ENCODE measurements at regions not wholly inside any gene's neighbourhood (a gene's known extent, or its start where the extent isn't known, plus 50 kb on each side); places are given as distances from the start of the nearest gene placed in this dataset.

- TF ChIP-seq, protein P1, sequence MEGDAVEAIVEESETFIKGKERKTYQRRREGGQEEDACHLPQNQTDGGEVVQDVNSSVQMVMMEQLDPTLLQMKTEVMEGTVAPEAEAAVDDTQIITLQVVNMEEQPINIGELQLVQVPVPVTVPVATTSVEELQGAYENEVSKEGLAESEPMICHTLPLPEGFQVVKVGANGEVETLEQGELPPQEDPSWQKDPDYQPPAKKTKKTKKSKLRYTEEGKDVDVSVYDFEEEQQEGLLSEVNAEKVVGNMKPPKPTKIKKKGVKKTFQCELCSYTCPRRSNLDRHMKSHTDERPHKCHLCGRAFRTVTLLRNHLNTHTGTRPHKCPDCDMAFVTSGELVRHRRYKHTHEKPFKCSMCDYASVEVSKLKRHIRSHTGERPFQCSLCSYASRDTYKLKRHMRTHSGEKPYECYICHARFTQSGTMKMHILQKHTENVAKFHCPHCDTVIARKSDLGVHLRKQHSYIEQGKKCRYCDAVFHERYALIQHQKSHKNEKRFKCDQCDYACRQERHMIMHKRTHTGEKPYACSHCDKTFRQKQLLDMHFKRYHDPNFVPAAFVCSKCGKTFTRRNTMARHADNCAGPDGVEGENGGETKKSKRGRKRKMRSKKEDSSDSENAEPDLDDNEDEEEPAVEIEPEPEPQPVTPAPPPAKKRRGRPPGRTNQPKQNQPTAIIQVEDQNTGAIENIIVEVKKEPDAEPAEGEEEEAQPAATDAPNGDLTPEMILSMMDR (IDR thresholded peaks at IDR 0.05; ENCODE audit: insufficient read depth, low read length, poor library complexity, severe bottlenecking), result no peak
- no peak for DNase-seq (ENCODE audit: low read depth)
- H3K4me3 ChIP-seq (ENCODE audit: low read depth, low read length), result no peak overlapping the region
- H3K36me3 ChIP-seq (ENCODE audit: control insufficient read depth, insufficient read depth, low read length), result no peaks in the 10 kb centered on the region
- H3K27me3 ChIP-seq (ENCODE audit: control insufficient read depth, insufficient read depth, low read length), result no peaks in the 10 kb centered on the region
Observed at GRCh38 chr9:113748135-113748534, 128.0 kb upstream of the ZNF618 start.

DNA sequence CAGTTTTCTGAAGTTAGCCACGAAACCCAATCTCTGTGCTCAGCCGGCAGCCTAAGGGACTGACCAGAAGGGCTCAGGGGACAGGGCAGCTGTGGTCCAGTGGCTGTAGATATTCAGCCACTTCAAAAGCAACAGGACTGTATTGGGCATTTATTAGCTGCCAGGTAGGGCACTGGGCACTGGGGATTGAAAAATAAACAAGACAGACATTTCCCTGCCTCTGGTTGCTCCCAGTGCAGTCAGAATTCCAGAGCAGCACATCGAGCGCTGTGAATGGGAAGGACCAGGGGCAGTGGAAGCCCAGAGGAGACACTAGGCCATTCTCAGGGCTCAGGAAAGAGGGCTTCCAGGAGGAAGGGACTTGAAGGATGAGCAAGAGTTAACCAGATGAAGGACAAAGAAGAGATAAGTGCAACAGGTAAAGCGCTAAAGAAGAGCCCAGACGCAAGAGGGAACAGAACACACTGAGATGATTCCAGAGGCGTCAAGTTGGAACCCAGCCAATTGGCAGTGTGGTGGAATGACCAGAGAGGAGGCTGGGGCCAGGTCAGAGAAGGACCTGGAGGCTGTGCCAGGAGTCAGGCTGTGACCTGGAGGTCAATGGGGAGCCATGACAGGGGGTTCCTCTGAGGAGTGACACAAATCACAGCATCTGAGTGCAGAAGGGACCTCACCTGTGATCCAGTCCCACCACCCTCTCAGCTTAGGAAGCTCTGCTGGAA lies 122.5 kb upstream of the ZNF618 start:
- Histone ChIP-seq H3K36me3 (ENCODE audit: control insufficient read depth, insufficient read depth, low read length) (no peaks in the 10 kb centered on the region), H3K27me3 (ENCODE audit: control insufficient read depth, insufficient read depth, low read length) (peaks cover 10% of the 10 kb centered on the region), H3K4me3 (ENCODE audit: low read depth, low read length) (no peak overlapping the region)
- TF ChIP-seq, protein P1 (IDR thresholded peaks at IDR 0.05; ENCODE audit: insufficient read depth, low read length, poor library complexity, severe bottlenecking), result no peak
- no peak for DNase-seq (ENCODE audit: low read depth)

- H3K36me3 ChIP-seq (ENCODE audit: control insufficient read depth, insufficient read depth, low read length), result no peaks in the 10 kb centered on the region
- H3K4me3 ChIP-seq (ENCODE audit: low read depth, low read length), result no peak overlapping the region
- peaks cover 10% of the 10 kb centered on the region for H3K27me3 ChIP-seq (ENCODE audit: control insufficient read depth, insufficient read depth, low read length)
- DNase-seq (ENCODE audit: low read depth), result no peak
- TF ChIP-seq, protein P1 (IDR thresholded peaks at IDR 0.05; ENCODE audit: insufficient read depth, low read length, poor library complexity, severe bottlenecking), result no peak
Observed at GRCh38 chr9:113754739-113755138, 121.4 kb upstream of the ZNF618 start.

GRCh38 chr9:113755433-113755832 lies 120.7 kb upstream of the ZNF618 start:
- Histone ChIP-seq H3K4me3 (ENCODE audit: low read depth, low read length) (no peak overlapping the region), H3K36me3 (ENCODE audit: control insufficient read depth, insufficient read depth, low read length) (no peaks in the 10 kb centered on the region), H3K27me3 (ENCODE audit: control insufficient read depth, insufficient read depth, low read length) (peaks cover 10% of the 10 kb centered on the region)
- TF ChIP-seq, protein P1 (IDR thresholded peaks at IDR 0.05; ENCODE audit: insufficient read depth, low read length, poor library complexity, severe bottlenecking), result no peak
- DNase-seq (ENCODE audit: low read depth), result no peak

- no peaks in the 10 kb centered on the region for H3K36me3 ChIP-seq (ENCODE audit: control insufficient read depth, insufficient read depth, low read length)
- TF ChIP-seq, protein P1 (IDR thresholded peaks at IDR 0.05; ENCODE audit: insufficient read depth, low read length, poor library complexity, severe bottlenecking), result no peak
- H3K27me3 ChIP-seq (ENCODE audit: control insufficient read depth, insufficient read depth, low read length), result peaks cover 10% of the 10 kb centered on the region
- H3K4me3 ChIP-seq (ENCODE audit: low read depth, low read length), result no peak overlapping the region
- no peak for DNase-seq (ENCODE audit: low read depth)
Observed at GRCh38 chr9:113756476-113757192, 119.5 kb upstream of the ZNF618 start.
